ENCODE measurements at regions not wholly inside any gene's neighbourhood (a gene's known extent, or its start where the extent isn't known, plus 50 kb on each side); places are given as distances from the start of the nearest gene placed in this dataset.

GRCh38 chr12:67765776-67766766, 117.5 kb downstream of the DYRK2 start:
- no peak overlapping the region for H3K4me3 ChIP-seq (ENCODE audit: low read depth, low read length)
- no peak for TF ChIP-seq CTCF (IDR thresholded peaks at IDR 0.05; ENCODE audit: borderline replicate concordance, insufficient read depth, low read depth, low read length)

- TF ChIP-seq CTCF (IDR thresholded peaks at IDR 0.05; ENCODE audit: borderline replicate concordance, insufficient read depth, low read depth, low read length), result no peak
- H3K4me3 ChIP-seq (ENCODE audit: low read depth, low read length), result no peak overlapping the region
These were observed 124.0 kb downstream of the DYRK2 start for GRCh38 chr12:67772267-67773169.

GRCh38 chr12:67773896-67774295, 125.4 kb downstream of the DYRK2 start:
- H3K4me3 ChIP-seq (ENCODE audit: low read depth, low read length), result no peak overlapping the region
- no peak for TF ChIP-seq CTCF (IDR thresholded peaks at IDR 0.05; ENCODE audit: borderline replicate concordance, insufficient read depth, low read depth, low read length)

- no peak for TF ChIP-seq CTCF (IDR thresholded peaks at IDR 0.05; ENCODE audit: borderline replicate concordance, insufficient read depth, low read depth, low read length)
These were observed 126.5 kb downstream of the DYRK2 start for GRCh38 chr12:67774983-67775587.

GRCh38 chr12:67780580-67781084, 132.1 kb downstream of the DYRK2 start:
- TF ChIP-seq CTCF (IDR thresholded peaks at IDR 0.05; ENCODE audit: borderline replicate concordance, insufficient read depth, low read depth, low read length), result no peak
- no peak overlapping the region for H3K4me3 ChIP-seq (ENCODE audit: low read depth, low read length)

More at GRCh38 chr12:67774983-67775587, 126.5 kb downstream of the DYRK2 start:
- no peak overlapping the region for H3K4me3 ChIP-seq (ENCODE audit: low read depth, low read length)

- H3K4me3 ChIP-seq (ENCODE audit: low read depth, low read length), result no peak overlapping the region
- TF ChIP-seq CTCF (IDR thresholded peaks at IDR 0.05; ENCODE audit: borderline replicate concordance, insufficient read depth, low read depth, low read length), result no peak
These were observed 134.0 kb downstream of the DYRK2 start for GRCh38 chr12:67782573-67782972.

Measured in GM12875 (cell line).